ENCODE measurements at regions not wholly inside any gene's neighbourhood (a gene's known extent, or its start where the extent isn't known, plus 50 kb on each side); places are given as distances from the start of the nearest gene placed in this dataset.

DNA sequence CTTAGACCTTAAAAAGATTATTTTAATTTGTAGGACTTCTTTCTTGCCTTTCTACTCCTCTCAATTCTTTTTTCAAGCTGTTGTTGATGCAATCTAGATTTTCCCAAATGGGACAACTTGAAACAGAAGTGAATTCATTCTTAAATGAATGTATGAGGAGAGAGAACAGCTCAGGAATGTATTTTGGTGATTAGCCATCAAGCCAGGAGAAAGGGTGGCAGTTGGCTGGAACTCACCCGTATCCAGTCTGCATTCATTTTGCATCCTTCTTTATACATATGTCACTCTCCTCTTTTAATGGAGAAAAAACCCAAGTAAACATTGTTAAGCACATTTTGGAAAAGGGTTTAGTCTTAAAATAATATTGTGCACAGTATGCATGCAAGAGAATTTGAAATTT lies 251.3 kb downstream of the REEP3 start:
- H3K27me3 Mint-ChIP-seq (ENCODE audit: insufficient read depth) = no peaks in the 10 kb centered on the region
- H3K27me3 ChIP-seq (ENCODE audit: control insufficient read depth, insufficient read depth, low read length, poor library complexity, severe bottlenecking) = no peaks in the 10 kb centered on the region

DNA sequence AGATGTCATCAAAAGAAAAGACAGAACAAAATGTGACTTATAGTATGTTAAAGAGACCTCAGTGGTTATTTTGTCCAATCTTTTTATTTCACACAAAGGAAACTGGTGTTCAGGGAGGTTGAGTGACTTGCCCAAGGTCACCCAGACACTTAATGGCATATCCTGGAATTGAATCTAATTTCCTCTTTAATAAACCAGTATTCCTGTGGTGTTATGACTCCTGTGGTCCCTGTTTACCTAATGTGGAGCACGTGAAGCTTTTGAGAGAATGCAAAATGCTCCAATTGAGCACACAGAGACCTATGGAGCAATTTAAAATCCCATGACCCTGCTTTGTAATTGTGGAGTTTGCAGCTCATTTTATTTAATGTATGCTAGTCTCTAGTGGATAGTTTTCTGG lies 251.9 kb downstream of the REEP3 start:
- no peak overlapping the region for H3K4me3 ChIP-seq (ENCODE audit: low read length)
- peaks cover 15% of the 10 kb centered on the region for H3K4me1 Mint-ChIP-seq
- H3K4me3 Mint-ChIP-seq = no peak overlapping the region
- TF ChIP-seq, protein P1, sequence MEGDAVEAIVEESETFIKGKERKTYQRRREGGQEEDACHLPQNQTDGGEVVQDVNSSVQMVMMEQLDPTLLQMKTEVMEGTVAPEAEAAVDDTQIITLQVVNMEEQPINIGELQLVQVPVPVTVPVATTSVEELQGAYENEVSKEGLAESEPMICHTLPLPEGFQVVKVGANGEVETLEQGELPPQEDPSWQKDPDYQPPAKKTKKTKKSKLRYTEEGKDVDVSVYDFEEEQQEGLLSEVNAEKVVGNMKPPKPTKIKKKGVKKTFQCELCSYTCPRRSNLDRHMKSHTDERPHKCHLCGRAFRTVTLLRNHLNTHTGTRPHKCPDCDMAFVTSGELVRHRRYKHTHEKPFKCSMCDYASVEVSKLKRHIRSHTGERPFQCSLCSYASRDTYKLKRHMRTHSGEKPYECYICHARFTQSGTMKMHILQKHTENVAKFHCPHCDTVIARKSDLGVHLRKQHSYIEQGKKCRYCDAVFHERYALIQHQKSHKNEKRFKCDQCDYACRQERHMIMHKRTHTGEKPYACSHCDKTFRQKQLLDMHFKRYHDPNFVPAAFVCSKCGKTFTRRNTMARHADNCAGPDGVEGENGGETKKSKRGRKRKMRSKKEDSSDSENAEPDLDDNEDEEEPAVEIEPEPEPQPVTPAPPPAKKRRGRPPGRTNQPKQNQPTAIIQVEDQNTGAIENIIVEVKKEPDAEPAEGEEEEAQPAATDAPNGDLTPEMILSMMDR (conservative IDR thresholded peaks at IDR 0.05) = no peak
- H3K36me3 ChIP-seq (ENCODE audit: control insufficient read depth, insufficient read depth, low read length) = no peaks in the 10 kb centered on the region
- H3K27ac ChIP-seq (ENCODE audit: low read depth, low read length) = no peak overlapping the region
- no peaks in the 10 kb centered on the region for H3K4me1 ChIP-seq (ENCODE audit: control insufficient read depth, insufficient read depth, low read length)
- peaks cover under 1% of the 10 kb centered on the region for H3K9me3 Mint-ChIP-seq
- no peak for DNase-seq
- no peaks in the 10 kb centered on the region for H3K27me3 Mint-ChIP-seq (ENCODE audit: insufficient read depth)
- H3K27me3 ChIP-seq (ENCODE audit: control insufficient read depth, insufficient read depth, low read length, poor library complexity, severe bottlenecking) = no peaks in the 10 kb centered on the region
- 66% methylated on average over 1 of the region's 1 CpG; no CpG with 5 or more reads in 1 of the 2 experiments for WGBS, 2 experiments (ENCODE audit: insufficient coverage in 1 of 2, insufficient read length in 1 of 2)
- no peak overlapping the region for H3K9ac ChIP-seq (ENCODE audit: extremely low read depth, low read length, poor library complexity, severe bottlenecking)
- no peak overlapping the region for H3K27ac Mint-ChIP-seq
- no peaks in the 10 kb centered on the region for H3K36me3 Mint-ChIP-seq (ENCODE audit: low read depth)
- H3K9me3 ChIP-seq (ENCODE audit: control insufficient read depth, low read length) = peaks cover 1% of the 10 kb centered on the region

More for the DNA sequence above, 251.3 kb downstream of the REEP3 start:
- Histone ChIP-seq H3K4me1 (ENCODE audit: control insufficient read depth, insufficient read depth, low read length) (no peaks in the 10 kb centered on the region), H3K36me3 (ENCODE audit: control insufficient read depth, insufficient read depth, low read length) (no peaks in the 10 kb centered on the region), H3K9ac (ENCODE audit: extremely low read depth, low read length, poor library complexity, severe bottlenecking) (no peak overlapping the region), H3K27ac (ENCODE audit: low read depth, low read length) (no peak overlapping the region), H3K9me3 (ENCODE audit: control insufficient read depth, low read length) (no peaks in the 10 kb centered on the region), H3K4me3 (ENCODE audit: low read length) (no peak overlapping the region)
- TF ChIP-seq, protein P1 (conservative IDR thresholded peaks at IDR 0.05) = no peak
- no peaks in the 10 kb centered on the region for H3K9me3 Mint-ChIP-seq
- no peak for DNase-seq
- no peak overlapping the region for H3K27ac Mint-ChIP-seq
- WGBS, 2 experiments (ENCODE audit: insufficient coverage in 1 of 2, insufficient read length in 1 of 2) = 100% methylated on average over 1 of the region's 1 CpG; no CpG with 5 or more reads in 1 of the 2 experiments
- H3K36me3 Mint-ChIP-seq (ENCODE audit: low read depth) = no peaks in the 10 kb centered on the region
- H3K4me1 Mint-ChIP-seq = peaks cover 15% of the 10 kb centered on the region
- H3K4me3 Mint-ChIP-seq = no peak overlapping the region

DNA sequence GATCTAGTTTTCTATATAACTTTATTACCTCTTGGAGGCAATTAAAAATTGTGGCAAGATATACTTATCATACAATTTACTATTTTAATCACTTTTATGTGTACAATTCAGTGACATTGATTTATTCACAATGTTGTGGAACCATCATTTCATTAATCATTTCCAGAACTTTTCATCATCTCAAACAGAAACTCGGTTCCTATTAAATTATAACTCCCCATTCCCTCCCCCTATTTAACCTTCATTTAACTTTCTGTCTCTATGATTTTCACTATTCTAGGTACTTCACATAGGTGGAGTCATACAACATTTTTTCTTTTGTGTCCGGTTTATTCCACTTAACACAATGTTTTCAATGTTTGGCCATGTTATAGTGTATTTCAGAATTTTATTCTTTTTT lies 252.8 kb downstream of the REEP3 start:
- no peak overlapping the region for H3K9ac ChIP-seq (ENCODE audit: extremely low read depth, low read length, poor library complexity, severe bottlenecking)
- no peak for DNase-seq
- no peak overlapping the region for H3K27ac ChIP-seq (ENCODE audit: low read depth, low read length)
- no peaks in the 10 kb centered on the region for H3K36me3 ChIP-seq (ENCODE audit: control insufficient read depth, insufficient read depth, low read length)
- peaks cover 5% of the 10 kb centered on the region for H3K9me3 ChIP-seq (ENCODE audit: control insufficient read depth, low read length)
- H3K4me1 ChIP-seq (ENCODE audit: control insufficient read depth, insufficient read depth, low read length) = no peaks in the 10 kb centered on the region
- H3K27me3 ChIP-seq (ENCODE audit: control insufficient read depth, insufficient read depth, low read length, poor library complexity, severe bottlenecking) = no peaks in the 10 kb centered on the region
- H3K4me3 ChIP-seq (ENCODE audit: low read length) = no peak overlapping the region
- H3K27ac Mint-ChIP-seq = no peak overlapping the region
- H3K4me1 Mint-ChIP-seq = peaks cover 15% of the 10 kb centered on the region
- no peaks in the 10 kb centered on the region for H3K36me3 Mint-ChIP-seq (ENCODE audit: low read depth)
- no peaks in the 10 kb centered on the region for H3K27me3 Mint-ChIP-seq (ENCODE audit: insufficient read depth)
- 92 to 99% methylated on average over 1 to 2 of the region's 2 CpGs for WGBS, 2 experiments (ENCODE audit: insufficient coverage in 1 of 2, insufficient read length in 1 of 2)
- H3K4me3 Mint-ChIP-seq = no peak overlapping the region
- TF ChIP-seq, protein P1 (conservative IDR thresholded peaks at IDR 0.05) = no peak
- H3K9me3 Mint-ChIP-seq = peaks cover 6% of the 10 kb centered on the region
